Kidney glomerular epithelial cell (primary cell): ENCODE measurements at regions not wholly inside any gene's neighbourhood (a gene's known extent, or its start where the extent isn't known, plus 50 kb on each side); places are given as distances from the start of the nearest gene placed in this dataset.
"Not testable (repeated sequence)": the region's sequence is repeated elsewhere in the genome, so short reads cannot be mapped to it uniquely, and the experiment has no call there.

Experiments
- DNase-seq: peaks from one replicate; lab custom pipeline; 2025; lab: John Stamatoyannopoulos, UW

DNA sequence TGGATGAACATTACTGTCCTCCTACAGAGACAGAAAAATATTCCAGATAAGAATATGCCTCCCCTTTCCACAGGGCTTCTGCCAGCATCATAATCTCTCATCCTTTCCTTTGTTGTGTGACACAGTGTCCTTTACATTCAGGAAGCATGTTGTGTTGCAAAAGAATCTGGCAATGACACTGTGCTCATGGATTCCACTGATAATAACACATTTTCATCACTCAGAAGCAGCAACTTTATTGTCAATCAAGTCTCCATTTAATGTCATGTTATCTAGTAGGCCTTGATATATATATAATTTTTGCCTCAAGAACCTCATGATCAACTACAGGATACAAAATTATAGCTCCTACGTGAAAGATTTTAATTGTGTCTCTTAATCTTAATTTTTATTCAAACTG, 833.9 kb downstream of the FSTL5 start:
- no peak for DNase-seq

DNA sequence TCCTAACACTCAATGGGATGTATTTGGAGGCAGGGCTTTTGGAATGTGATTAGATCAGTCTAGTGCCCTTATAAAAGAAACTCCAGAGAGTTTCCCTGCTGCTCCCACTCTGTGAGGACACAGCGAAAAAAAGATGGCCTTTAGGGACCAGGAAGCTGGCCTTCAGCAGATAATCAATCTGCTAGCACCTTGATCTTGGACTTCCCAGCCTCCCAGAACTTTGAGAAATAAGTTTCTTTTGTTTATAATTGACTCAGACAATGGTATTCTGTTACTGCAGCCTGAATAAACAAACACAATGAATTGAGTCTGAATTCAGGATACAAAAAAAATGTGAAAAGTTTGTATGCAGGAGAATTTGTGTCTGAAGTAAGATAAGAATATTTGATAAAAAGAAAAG, 842.1 kb downstream of the FSTL5 start:
- DNase-seq = no peak

GRCh38 chr4:161320377-161320776, 843.4 kb downstream of the FSTL5 start:
- DNase-seq = peak; percentile 1

GRCh38 chr4:161317000-161317399, 846.8 kb downstream of the FSTL5 start:
- DNase-seq = no peak

DNA sequence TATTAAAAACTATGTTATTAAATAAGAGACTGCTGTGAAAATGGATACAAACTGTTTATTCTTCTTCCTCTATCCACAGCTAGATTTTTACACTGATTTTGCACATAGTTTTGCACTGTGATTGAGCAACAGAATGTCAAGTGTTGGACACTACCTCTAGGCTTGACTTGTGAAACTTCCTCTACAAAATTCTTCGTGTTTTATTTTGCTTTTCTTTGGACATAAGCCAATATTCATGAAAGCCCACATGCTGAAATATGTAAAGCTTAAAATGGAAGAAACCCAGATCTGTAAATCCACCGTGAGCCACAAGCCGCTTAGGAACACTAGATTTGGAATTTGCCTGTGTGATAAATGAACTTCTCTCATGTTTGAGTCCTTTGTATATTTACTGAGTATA, 849.4 kb downstream of the FSTL5 start:
- no peak for DNase-seq

DNA sequence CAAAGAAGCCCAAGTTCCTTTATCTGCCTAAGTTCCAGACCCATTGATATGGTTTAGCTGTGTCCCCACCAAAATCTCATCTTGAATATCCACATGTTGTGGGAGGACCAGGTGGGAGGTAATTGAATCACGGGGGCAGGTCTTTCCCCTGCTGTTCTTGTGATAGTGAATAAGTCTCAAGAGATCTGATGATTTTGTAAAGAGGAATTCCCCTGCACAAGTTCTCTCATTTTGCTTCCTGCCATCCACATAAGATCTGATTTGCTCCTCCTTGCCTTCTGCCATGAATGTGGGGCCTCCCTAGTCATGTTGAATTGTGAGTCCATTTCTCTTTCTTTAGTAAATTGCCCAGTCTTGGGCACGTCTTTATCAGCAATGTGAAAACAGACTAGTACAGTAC, 860.2 kb downstream of the FSTL5 start:
- DNase-seq = no peak

DNA sequence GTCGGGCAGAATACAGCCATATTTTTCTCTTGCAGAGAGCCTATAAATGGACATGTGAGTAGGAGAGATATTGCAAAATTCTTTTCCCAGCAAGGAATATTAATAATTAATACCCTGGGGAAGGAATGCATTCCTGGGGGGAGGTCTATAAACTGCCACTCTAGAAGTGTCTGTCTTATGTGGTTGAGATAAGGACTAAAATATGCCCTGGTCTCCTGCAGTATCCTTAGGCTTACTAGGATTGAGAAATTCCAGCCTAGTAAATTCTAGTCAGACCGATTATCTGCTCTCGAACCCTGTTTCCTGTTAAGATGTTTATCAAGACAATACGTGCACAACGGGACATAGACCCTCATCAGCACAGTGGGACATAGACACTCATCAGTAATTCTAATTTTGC, 872.6 kb downstream of the FSTL5 start:
- no peak for DNase-seq

GRCh38 chr4:161287678-161288352, 876.0 kb downstream of the FSTL5 start:
- no peak for DNase-seq

GRCh38 chr4:161285461-161285860, 878.3 kb downstream of the FSTL5 start:
- no peak for DNase-seq

- DNase-seq = no peak
Measured at GRCh38 chr4:161280929-161281328, 882.9 kb downstream of the FSTL5 start.

- no peak for DNase-seq
Measured at GRCh38 chr4:161279095-161279494, 884.7 kb downstream of the FSTL5 start.

GRCh38 chr4:161277150-161277787, 886.5 kb downstream of the FSTL5 start:
- not testable (repeated sequence) for DNase-seq

GRCh38 chr4:161273607-161274006, 890.2 kb downstream of the FSTL5 start:
- DNase-seq = no peak

- no peak for DNase-seq
Measured at GRCh38 chr4:161260819-161261218, 903.0 kb downstream of the FSTL5 start.

- no peak for DNase-seq
Measured at GRCh38 chr4:161256716-161257115, 907.1 kb downstream of the FSTL5 start.

DNA sequence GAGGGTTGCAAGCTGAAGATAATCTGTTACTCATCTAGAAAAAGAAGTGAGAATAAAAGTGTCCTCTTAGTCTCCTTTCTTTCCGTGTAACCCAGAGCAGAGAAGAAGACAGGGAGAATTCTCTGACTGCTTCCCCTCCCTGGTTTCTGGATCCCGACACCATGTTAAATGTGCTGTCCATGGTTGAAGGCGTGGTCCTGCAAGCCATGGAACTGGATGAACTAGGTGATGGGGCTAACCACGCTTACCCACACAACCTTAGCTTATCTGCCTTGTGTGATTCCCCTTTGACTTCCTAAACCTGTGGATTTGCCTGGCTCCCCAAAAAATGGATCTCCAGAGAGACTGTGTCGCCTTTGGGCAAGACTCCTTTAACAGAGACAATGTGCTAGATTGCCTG, 907.6 kb downstream of the FSTL5 start:
- no peak for DNase-seq

GRCh38 chr4:161254375-161254774, 909.4 kb downstream of the FSTL5 start:
- DNase-seq = no peak

DNA sequence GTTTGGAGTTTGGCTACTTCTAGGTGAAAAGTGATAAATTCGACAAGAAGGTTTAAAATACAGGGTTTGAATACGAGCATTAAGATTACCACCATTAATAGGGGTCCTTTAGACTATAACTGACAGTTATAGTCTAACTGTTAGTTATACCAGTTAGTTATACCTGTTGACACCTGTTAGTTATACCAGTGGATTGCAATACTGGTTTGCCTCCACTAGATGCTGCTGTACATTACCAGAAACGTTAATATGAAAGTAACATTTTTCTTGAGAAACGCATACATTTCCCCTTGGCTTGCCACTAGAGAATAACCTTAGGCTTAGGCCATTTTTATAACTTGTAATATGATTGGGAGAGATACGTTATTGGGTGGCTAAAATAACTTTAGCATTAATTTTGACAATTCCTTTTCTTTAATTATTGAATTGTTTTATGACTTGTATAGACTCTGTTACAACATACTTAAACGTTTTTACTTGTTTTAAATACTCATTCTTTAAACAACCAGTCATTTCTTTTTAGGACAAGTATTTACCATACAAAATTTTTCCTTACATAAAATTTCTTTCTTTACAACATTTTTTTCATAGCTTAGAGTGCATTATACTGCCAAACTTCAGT, 911.2 kb downstream of the FSTL5 start:
- peak; percentile 13 for DNase-seq

DNA sequence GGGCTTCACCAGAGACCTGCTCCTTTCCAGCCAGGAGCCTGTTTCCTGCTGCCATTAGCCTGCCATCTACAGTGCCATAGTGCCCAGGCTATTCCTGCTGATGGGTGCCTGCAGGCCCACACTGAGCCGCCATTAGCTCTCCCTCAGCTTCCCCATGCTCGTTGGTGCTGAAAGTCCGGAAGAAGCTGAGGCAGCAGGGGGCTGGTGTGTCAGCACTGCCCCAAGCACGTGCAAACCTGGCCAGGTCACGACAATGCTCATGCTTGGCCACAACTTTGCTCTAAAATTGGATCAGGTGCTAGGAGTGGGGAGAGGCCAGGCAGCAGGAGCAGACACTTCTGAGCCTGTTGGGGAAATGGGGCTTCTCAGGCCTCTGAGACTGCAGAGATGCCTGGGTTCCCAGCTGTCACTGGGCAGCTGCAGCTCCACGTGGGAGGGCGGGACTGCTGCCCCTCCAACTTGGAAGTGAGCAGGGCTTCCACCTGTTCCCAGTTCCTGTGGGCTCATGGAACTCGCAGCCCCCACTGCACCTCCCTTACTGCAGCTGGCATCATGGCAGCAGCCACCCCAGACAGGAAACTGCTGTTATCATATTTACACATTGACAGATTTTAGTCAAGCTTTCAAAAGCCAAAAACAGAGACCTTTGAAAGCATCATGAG, 913.9 kb downstream of the FSTL5 start:
- DNase-seq = no peak

DNA sequence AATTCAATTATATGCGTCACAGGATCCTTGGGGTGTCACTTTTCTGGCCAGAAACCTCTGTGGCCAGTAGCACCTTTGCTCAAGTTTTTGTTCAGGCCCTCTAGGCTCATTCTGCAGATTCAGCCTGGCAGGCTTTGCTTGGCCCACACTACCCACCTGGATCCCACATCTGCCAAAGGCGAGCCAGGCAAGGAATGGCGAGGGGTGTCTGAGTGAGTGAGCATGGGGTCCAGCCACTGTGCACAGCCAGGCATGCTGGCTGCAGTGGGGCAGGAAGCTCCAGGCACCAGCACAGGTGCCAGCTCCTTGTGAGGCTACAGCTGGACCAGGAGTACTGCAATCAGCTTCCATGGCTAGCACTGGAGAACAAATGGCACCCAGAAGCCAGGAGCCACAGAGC, 914.9 kb downstream of the FSTL5 start:
- DNase-seq = no peak

DNA sequence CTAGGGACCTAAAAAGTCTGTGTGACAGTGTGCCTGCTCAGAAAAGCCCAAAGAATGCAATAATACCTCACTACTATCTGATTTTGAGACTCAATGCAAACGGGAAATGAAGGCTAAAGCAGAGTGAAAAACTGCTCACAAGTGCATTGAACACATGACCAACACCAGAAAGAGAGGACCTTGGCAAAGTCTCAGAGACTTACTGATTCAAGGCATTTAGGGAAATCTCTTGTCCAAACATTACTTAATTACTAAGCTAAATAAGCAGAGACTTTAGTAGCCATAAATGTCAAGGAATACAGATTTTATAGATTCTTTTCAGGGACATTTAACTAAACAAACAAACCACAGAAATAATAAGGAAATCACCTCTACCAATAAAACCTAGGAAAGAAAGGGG, 916.0 kb downstream of the FSTL5 start:
- DNase-seq = no peak

DNA sequence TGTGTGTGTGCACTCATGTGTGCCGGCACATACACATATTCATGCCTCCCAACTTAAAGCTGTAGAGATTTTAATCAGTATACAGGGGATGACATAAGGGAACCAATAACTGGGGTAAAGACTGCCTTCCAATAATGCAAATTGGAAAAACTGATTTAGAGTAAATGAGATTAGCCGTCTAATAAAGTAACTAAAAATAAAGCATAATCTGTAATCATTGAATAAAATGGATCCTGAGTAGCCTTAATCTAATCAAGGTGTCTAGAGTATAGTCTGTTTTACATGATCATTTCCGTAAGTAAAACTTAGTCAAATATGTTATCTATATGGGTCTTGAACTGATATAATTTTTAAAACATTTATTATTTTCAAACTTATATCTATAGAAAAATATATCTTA, 925.8 kb downstream of the FSTL5 start:
- no peak for DNase-seq

- no peak for DNase-seq
Measured at GRCh38 chr4:161237495-161237894, 926.3 kb downstream of the FSTL5 start.
